ENCODE measurements at regions not wholly inside any gene's neighbourhood (a gene's known extent, or its start where the extent isn't known, plus 50 kb on each side); places are given as distances from the start of the nearest gene placed in this dataset.

DNA sequence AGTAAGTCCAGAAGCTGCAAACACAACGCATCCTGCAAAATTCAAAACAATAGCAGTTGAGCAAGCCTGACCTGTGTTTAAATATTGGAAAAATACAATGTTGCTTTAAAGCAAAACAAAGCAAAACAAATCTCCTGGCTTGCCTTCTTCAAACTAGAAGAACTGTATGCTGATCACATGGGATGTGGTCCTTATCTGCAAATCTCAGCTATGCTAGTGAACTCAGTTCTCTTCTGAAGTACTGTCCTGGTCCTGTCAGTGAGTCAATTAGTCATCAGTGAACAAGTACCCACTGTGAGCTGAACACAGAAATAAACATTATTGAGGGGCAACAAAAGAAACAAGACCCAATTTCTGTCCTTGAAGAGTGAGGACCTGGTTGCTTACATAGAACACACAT lies 522.5 kb downstream of the SMARCA1 start:
- TF ChIP-seq SUZ12 (IDR thresholded peaks at IDR 0.05; ENCODE audit: unreplicated experiment) (no peak), EP300 (IDR thresholded peaks at IDR 0.05; ENCODE audit: borderline replicate concordance in 1 of 2, control insufficient read depth in 1 of 2, low read depth in 2 of 2, low read length in 2 of 2) (no peak), POLR2A (IDR thresholded peaks at IDR 0.05; ENCODE audit: low read depth, low read length) (no peak), BHLHE40 (IDR thresholded peaks at IDR 0.05; ENCODE audit: borderline replicate concordance in 1 of 2, low read depth in 2 of 2, low read length in 1 of 2) (no peak), ESRRA (IDR thresholded peaks at IDR 0.05; ENCODE audit: low read length) (no peak), POLR2AphosphoS5 (IDR thresholded peaks at IDR 0.05; ENCODE audit: low read length) (no peak), CREB1 (IDR thresholded peaks at IDR 0.05; ENCODE audit: low read depth) (no peak), EGR1 (IDR thresholded peaks at IDR 0.05; ENCODE audit: borderline replicate concordance in 1 of 2, low read depth in 2 of 2, low read length in 2 of 2) (no peak), BCL11A (IDR thresholded peaks at IDR 0.05; ENCODE audit: low read depth, low read length) (no peak), TCF7 (IDR thresholded peaks at IDR 0.05; ENCODE audit: borderline replicate concordance) (no peak)
- TF ChIP-seq, protein P1, sequence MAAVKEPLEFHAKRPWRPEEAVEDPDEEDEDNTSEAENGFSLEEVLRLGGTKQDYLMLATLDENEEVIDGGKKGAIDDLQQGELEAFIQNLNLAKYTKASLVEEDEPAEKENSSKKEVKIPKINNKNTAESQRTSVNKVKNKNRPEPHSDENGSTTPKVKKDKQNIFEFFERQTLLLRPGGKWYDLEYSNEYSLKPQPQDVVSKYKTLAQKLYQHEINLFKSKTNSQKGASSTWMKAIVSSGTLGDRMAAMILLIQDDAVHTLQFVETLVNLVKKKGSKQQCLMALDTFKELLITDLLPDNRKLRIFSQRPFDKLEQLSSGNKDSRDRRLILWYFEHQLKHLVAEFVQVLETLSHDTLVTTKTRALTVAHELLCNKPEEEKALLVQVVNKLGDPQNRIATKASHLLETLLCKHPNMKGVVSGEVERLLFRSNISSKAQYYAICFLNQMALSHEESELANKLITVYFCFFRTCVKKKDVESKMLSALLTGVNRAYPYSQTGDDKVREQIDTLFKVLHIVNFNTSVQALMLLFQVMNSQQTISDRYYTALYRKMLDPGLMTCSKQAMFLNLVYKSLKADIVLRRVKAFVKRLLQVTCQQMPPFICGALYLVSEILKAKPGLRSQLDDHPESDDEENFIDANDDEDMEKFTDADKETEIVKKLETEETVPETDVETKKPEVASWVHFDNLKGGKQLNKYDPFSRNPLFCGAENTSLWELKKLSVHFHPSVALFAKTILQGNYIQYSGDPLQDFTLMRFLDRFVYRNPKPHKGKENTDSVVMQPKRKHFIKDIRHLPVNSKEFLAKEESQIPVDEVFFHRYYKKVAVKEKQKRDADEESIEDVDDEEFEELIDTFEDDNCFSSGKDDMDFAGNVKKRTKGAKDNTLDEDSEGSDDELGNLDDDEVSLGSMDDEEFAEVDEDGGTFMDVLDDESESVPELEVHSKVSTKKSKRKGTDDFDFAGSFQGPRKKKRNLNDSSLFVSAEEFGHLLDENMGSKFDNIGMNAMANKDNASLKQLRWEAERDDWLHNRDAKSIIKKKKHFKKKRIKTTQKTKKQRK (IDR thresholded peaks at IDR 0.05; ENCODE audit: low read depth, low read length), result no peak
- TF ChIP-seq, protein P2, sequence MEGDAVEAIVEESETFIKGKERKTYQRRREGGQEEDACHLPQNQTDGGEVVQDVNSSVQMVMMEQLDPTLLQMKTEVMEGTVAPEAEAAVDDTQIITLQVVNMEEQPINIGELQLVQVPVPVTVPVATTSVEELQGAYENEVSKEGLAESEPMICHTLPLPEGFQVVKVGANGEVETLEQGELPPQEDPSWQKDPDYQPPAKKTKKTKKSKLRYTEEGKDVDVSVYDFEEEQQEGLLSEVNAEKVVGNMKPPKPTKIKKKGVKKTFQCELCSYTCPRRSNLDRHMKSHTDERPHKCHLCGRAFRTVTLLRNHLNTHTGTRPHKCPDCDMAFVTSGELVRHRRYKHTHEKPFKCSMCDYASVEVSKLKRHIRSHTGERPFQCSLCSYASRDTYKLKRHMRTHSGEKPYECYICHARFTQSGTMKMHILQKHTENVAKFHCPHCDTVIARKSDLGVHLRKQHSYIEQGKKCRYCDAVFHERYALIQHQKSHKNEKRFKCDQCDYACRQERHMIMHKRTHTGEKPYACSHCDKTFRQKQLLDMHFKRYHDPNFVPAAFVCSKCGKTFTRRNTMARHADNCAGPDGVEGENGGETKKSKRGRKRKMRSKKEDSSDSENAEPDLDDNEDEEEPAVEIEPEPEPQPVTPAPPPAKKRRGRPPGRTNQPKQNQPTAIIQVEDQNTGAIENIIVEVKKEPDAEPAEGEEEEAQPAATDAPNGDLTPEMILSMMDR (IDR thresholded peaks at IDR 0.05 in 2 of 3, conservative IDR thresholded peaks at IDR 0.05 in 1 of 3; ENCODE audit: control insufficient read depth in 2 of 3, extremely low read depth in 1 of 3, insufficient read depth in 1 of 3, low read depth in 3 of 3, low read length in 3 of 3), result no peak
